DMS53 treated with DMSO at 0.1 percent for 48 hours (cell line): ENCODE measurements at regions not wholly inside any gene's neighbourhood (a gene's known extent, or its start where the extent isn't known, plus 50 kb on each side); places are given as distances from the start of the nearest gene placed in this dataset.

Experiments
- DNase-seq: peaks from one replicate; lab custom pipeline; 2025; ENCODE audit not compliant: unreplicated experiment; lab: John Stamatoyannopoulos, UW

DNA sequence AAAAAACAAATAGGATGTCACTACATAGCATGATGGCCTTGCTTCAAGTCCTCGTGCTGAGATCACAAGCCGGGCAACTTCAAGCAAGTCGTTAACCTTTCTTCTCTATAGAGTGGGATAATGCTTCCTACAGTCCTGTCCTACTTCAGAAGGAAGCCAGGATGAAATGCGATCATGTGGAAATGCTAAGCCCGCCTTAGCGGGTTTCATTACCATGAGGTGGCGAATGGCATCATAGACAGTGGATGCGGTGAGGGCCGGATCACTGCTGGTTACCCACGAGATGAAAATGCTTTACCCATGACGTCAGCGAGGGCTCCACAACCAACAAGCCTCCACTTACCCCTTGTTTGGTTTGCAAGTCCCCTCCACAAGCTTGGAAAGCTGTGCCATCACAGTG, 206.4 kb downstream of the TBXT start:
- DNase-seq: no peak

- DNase-seq: no peak
These were observed 207.0 kb downstream of the TBXT start for GRCh38 chr6:165960695-165961094.

DNA sequence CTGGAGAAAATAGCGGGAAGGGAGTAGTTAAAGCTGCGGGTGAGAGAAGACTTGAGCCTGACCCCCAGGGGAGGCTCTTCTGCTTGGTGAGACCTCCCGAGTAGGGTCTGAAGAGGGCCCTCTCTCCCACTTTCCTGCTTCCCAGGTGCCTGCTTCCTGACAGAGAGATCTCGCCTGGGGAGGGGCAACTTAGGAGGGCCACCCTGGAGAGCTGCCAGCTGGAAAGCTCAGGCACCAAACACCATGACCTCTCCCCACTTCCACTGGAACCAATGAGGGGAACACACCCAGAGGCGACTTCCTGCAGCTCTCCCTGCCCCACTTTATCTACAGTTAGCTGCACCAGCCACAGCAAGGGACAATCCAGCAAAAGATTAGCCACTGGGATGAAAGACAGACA, 208.0 kb downstream of the TBXT start:
- DNase-seq: no peak

DNA sequence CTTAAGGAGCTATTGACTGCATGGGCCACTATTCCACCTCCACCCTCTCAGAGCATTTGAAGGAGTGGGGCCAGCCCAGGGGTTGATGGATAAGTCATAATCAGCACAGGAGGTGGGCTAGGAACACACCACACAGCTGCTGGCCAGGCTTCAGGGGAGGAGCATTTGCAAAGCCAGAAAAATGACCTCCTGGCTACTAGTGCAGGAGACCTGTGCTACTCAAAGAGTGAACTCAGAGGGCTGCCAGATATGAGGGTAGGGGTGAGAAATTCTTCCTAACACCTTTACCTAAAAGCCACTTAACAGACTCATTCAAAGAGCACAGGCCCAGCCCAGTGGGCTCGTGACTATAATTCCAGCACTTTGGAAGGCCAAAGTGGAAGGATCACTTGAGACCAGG, 210.8 kb downstream of the TBXT start:
- no peak for DNase-seq

DNA sequence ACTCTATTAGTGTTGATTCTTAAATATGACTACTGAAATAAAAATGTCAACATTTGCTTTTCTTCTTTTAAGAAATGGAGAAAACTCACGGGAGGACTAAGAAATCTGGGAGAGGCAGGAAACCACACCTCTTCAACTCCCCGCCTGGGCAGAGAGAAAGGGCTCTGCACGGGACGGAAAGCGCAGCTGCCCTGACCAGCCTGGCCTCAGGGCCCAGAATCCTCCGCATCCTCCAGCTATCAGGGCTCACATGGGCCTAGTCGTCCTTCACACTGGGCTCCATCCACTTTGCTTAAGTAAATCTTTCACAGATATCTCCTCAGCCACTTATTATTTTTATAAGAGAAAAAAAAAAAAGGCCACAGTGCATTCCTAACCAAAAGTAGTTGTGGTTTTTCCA, 215.1 kb downstream of the TBXT start:
- no peak for DNase-seq

DNA sequence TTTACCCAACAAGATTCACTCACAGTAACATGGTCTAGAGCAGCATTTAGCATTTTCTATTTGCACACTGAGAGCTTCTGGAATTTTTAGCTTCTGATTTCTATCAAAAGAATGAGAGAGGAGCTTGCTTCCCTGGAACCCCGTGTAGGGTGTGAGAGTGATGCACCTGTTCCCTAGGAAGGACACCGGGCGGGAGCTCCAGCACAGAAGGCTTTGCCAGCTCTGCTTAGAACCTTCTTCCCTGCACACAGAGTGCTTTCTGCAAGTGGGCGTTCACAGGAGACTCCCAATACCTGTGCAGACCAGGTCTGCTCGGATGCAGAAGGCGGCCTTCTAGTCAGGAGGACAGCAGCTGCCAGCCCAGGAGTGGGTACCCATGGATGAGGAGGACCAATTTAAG, 217.3 kb downstream of the TBXT start:
- no peak for DNase-seq

GRCh38 chr6:165949324-165949723, 218.3 kb downstream of the TBXT start:
- no peak for DNase-seq

GRCh38 chr6:165944002-165944466, 223.6 kb downstream of the TBXT start:
- no peak for DNase-seq

DNA sequence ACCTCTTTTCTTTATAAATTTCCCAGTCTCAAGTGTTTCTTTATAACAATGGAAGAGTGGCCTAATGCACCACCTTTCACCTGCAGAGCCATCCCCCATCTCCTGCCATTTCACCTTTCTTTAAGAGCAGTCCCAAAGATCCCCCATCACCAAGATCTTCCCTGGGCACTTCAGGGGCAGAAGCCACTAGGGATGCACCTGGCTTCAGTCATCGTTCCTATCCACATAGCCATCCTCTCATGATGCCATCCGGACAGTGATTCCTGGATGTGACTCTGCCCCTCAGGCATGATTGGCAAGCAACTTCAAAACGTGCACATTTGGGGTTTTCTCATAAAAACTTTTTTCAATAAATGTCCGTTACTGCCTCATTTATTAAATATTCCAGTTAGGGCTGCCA, 225.9 kb downstream of the TBXT start:
- no peak for DNase-seq

- DNase-seq: no peak
These were observed 226.3 kb downstream of the TBXT start for GRCh38 chr6:165941249-165941775.

- DNase-seq: no peak
These were observed 227.3 kb downstream of the TBXT start for GRCh38 chr6:165940366-165940765.

DNA sequence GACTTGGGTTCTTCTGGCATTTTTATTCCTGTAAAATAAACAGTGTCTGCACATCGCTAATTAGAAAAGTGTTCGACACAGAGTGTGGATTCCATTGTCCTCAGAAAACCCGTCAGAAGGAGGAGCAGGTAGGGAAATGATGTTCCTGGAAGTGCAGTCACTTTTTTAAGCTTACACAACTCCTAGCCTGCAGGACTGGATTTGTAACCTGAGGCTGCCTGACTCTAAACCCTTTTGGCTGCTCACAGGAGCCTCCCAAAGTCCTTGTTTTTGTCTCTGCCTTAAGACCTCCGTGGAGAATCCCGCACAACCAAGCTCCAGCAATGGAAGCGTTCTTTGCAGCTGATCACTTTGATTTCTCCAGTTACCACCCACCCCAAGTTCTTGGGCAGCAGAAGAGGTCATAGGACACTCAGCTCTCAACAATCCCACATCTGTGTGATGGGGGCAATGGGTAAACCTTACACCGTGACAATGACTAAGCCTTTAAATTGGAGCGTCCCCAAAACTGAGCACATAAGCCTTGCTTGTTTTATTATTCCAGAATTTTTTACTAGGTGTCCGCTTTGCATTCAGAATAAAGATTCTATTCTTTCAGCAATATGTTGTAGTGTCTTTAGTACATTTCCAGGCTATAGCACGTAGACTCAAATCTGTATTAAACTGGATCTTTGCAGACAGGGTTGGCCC, 227.9 kb downstream of the TBXT start:
- DNase-seq: no peak

DNA sequence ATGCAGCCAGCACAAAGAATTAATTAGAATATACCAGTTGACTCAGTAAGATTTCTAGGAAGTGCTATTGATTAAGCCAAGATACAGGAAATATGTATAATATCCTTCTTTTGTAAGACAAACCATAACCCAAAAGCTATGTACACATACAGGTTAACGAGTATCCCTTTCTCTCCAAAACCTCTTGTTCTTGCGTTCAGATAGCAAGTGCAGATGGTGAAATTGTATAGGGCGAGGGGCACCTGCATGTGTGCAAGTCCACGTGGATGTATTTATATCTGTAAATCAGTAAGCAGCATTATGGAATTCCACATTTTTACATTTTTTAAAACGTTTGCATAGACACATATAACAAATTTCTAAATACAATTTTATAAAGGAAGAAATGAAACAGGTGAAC, 228.6 kb downstream of the TBXT start:
- no peak for DNase-seq

- DNase-seq: no peak
These were observed 229.9 kb downstream of the TBXT start for GRCh38 chr6:165937564-165938358.

DNA sequence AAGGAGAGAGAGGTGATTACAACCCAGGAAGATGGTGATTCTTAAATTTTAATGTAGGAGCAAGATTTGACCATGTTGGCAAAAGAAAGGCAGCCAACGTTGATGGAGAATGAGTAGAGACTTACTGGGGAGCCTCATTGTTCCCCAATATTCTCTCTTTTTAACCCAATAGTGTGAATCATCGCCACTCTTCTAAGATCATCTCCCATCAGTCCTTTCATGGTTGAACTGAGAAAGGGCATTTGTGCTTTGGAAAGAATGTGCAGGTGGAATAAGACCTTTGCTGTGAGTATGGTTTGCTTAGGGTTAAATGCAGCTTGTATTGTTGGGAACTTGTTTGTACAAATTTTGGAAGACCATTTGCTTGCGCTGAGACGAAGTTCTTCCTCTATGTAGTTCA, 231.0 kb downstream of the TBXT start:
- no peak for DNase-seq

GRCh38 chr6:165936096-165936495, 231.6 kb downstream of the TBXT start:
- no peak for DNase-seq

DNA sequence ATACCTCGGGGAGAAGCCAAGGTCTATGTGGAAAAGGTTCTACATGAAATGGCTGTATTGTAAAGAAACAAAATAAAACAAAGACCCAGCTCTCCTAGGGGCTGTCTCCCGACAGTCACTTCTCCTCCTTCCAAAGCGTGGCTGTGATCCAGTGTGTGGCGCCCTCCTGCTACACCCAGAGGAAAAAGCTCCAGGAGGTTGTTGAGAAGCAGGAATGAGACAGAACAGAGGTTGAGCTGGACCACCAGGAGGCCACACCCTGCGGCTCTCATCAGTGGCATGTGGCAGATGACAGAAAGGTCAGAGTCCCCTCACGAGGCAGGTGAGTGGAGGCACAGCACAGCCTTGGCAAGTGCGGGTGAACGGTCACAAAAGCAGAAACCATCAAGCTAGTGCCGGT, 236.0 kb downstream of the TBXT start:
- DNase-seq: no peak

- DNase-seq: no peak
These were observed 236.9 kb downstream of the TBXT start for GRCh38 chr6:165930668-165931214.

GRCh38 chr6:165929607-165930006, 238.0 kb downstream of the TBXT start:
- no peak for DNase-seq

DNA sequence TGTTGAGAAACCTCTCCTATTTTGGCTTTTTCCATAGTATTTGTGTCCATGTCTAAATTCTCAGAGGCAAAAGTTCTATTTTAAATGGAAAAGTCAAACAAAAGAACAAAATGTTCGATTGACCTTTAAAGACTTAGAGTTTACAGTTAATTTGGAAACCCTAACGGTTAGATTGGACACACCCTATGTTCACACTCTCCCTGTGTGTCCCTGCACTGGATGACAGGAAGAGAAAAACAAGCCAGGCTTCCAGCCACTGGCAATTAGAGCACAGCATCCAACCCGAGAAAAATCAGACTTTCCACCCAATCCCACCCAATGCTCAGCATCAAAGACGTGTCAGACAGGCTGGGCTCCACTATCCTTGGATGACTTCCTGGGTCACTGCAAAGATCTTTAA, 241.3 kb downstream of the TBXT start:
- DNase-seq: no peak

DNA sequence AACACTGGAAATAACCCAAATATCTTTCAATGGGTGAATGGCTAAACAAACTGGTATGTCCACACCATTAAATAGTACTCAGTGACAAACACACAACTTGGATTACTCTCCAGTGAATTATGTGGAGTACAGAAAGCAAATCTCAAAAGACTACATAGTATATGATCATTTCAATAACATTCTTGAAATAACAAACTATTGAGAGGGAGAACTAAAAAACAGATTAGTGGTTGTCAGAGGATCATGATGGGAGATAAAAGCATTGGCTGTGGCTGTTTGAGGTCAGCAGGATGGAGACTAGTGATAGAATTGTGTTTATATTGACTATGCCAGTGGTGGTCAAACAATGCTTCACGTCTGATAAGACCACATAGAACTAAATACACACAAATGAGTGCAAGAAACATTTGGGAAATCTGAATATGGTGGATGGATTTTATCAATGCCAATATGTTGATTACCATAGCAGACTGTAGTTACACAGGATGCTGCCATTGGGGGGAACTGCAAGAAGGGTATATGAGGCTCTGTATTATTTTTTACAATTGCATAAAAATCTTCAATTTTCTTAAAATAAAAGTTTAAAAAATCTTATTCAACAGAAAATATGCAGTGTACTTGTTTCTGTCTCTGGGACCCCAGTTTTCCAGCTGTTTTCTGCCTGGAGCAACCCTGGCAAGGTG, 242.0 kb downstream of the TBXT start:
- DNase-seq: no peak
